Heart left ventricle (tissue), 16 donors: ENCODE measurements at regions not wholly inside any gene's neighbourhood (a gene's known extent, or its start where the extent isn't known, plus 50 kb on each side); places are given as distances from the start of the nearest gene placed in this dataset.

ENCODE experiments used
- ATAC-seq, 4 donors: fragments of 200-7000 bp; cut with Tn5 transposase; one replicate each; pipeline ENCODE4 v1.9.1; 2020 to 2022; ENCODE audit warnings: moderate library complexity in 4 of 4, mild to moderate bottlenecking in 3 of 4, moderate number of reproducible peaks in 1 of 4
- DNase-seq, 5 donors: peaks; one replicate each; pipeline ENCODE4 v3.0.0-alpha.2; 2020
- H3K27ac ChIP-seq, 12 donors: fragments of 200-600 bp; sonication (generic) in 4 of 12; one replicate each; pipeline versions ENCODE4 v1.5.0 to v1.8.0; 2016 to 2022; ENCODE audit warnings: mild to moderate bottlenecking in 2 of 12
- H3K27me3 ChIP-seq, 9 donors: fragments of 200-600 bp; sonication (generic) in 2 of 9; one replicate each; pipeline versions ENCODE4 v1.5.1 to v1.8.0; 2016 to 2022; ENCODE audit warnings: mild to moderate bottlenecking in 3 of 9
- H3K36me3 ChIP-seq, 9 donors: fragments of 200-600 bp; sonication (generic) in 2 of 9; one replicate each; pipeline versions ENCODE4 v1.5.0 to v1.8.0; 2018 to 2022; ENCODE audit warnings: mild to moderate bottlenecking in 2 of 9
- H3K4me1 ChIP-seq, 12 donors: fragments of 200-600 bp; sonication (generic) in 4 of 12; one replicate each; pipeline versions ENCODE4 v1.5.0 to v1.8.0; 2016 to 2022; ENCODE audit warnings: mild to moderate bottlenecking in 3 of 12
- H3K4me3 ChIP-seq, 12 donors: fragments of 200-600 bp; sonication (generic) in 4 of 12; one replicate each; pipeline versions ENCODE4 v1.5.0 to v1.8.0; 2017 to 2022; ENCODE audit warnings: mild to moderate bottlenecking in 9 of 12, moderate library complexity in 4 of 12
- H3K9me3 ChIP-seq, 12 donors: fragments of 200-600 bp; sonication (generic) in 4 of 12; one replicate each; pipeline versions ENCODE4 v1.5.0 to v1.8.0; 2016 to 2022; ENCODE audit warnings: mild to moderate bottlenecking in 1 of 12
- CTCF ChIP-seq, 12 donors: fragments of 200-600 bp; sonication (generic) in 4 of 12; IDR thresholded peaks; one replicate each; pipeline versions ENCODE4 v1.5.0 to v1.8.0; 2018 to 2022; ENCODE audit warnings: antibody characterized with exemption in 12 of 12, mild to moderate bottlenecking in 5 of 12
- POLR2A ChIP-seq, 2 donors: fragments of 450-650 bp; IDR thresholded peaks; one replicate each; pipeline ENCODE4 v1.6.1; 2017; ENCODE audit warnings: antibody characterized with exemption in 2 of 2, mild to moderate bottlenecking in 2 of 2, moderate library complexity in 2 of 2
- WGBS, 4 donors: extraction: QIAGEN DNeasy Blood & Tissue Kit in 2 of 4; methylation state at CpG; one replicate each; pipeline versions ENCODE4 v1.1.5 to v1.1.7; 2013 to 2018; 5-methylcytosine and 5-hydroxymethylcytosine counted together
- intact Hi-C, 10 donors: fragments of 100-400 bp; cut with DNase I; formaldehyde crosslinking; loops; one replicate each; pipeline versions ENCODE4 v1.11.1 to v1.14.2; 2022
- donor health status: ischemic (EF 13 %, LVEDD 7.1; RV severe dilation, severe dysfunction).
- donor health status: healthy with polysubstance abuse.
- donor health status: DM: no; HTN: yes; CAD: no.
- donor health status: DM: no; HTN: no; CAD: no.
- donor health status: ischemic (EF 25% LVEDD 6.9; RV normal size, moderate dysfunction).
- donor health status: ischemic (EF 25% LVEDD 5.7; RV mildly dilated, moderate dysfunction).
- donor health status: healthy.
- donor health status: DM: yes; HTN: yes; CAD: no.
- donor health status: ischemic (EF 35%, LVEDD 5.7; RV mildly dilated, moderate dysfunction).
- donor health status: nonischemic (EF 11% LVEDD 7.7; RV severe dilation, severe dysfunction).
- donor health status: DM: yes; HTN: yes; CAD: no.
- donor health status: PGD.
- donor health status: ischemic (EF 29% LVEDD 5.4; RV normal size, mild dysfunction).
- donor health status: nonischemic (EF 23%, LVEDD 6.1; RV moderate dilation, normal function).

DNA sequence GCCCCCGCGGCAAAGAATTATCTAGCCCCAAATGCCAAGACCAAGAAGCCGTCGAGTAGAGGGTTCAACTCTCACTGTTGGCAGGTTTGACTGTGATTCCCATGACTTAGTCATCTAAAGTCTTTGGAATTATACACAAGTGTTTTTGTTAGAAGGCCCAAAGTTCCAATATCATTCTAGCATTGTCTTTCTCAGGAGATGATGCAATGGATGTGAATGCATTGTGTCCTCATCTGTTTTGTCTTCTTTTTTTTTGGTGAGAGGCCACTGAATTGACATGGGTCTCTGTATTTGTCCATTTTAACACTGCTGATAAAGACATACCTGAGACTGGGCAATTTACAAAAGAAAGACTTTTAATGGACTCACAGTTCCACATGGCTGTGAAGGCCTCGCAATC is 290.5 kb upstream of the ZFP64 start:
- Histone ChIP-seq H3K36me3 (no peaks in the 10 kb centered on the region), H3K27ac (no peak overlapping the region), H3K4me3 (no peak overlapping the region), H3K4me1 (no peaks in the 10 kb centered on the region), H3K27me3 (no peaks in the 10 kb centered on the region), H3K9me3 (no peaks in the 10 kb centered on the region)
- ATAC-seq (no peak), DNase-seq (no peak)
- intact Hi-C loops, result no loop called here
- WGBS, 4 donors, result 82 to 97% (median 87%) methylated on average over 5 of the region's 5 CpGs
- no peak for TF ChIP-seq POLR2A (IDR thresholded peaks at IDR 0.05)
- TF ChIP-seq CTCF (IDR thresholded peaks at IDR 0.05), result no peak

- DNase-seq (no peak), ATAC-seq (no peak)
- intact Hi-C loops, result no loop called here
- no peak overlapping the region for H3K27ac ChIP-seq
- no peaks in the 10 kb centered on the region for H3K9me3 ChIP-seq
- 46 to 72% (median 53%) methylated on average over 3 of the region's 3 CpGs for WGBS, 4 donors
- no peaks in the 10 kb centered on the region for H3K36me3 ChIP-seq
- no peaks in the 10 kb centered on the region for H3K27me3 ChIP-seq
- no peak overlapping the region for H3K4me3 ChIP-seq
- TF ChIP-seq CTCF (IDR thresholded peaks at IDR 0.05) (no peak), POLR2A (IDR thresholded peaks at IDR 0.05) (no peak)
- H3K4me1 ChIP-seq, result no peaks in the 10 kb centered on the region
These were observed 289.9 kb upstream of the ZFP64 start for GRCh38 chr20:52481443-52481842.

DNA sequence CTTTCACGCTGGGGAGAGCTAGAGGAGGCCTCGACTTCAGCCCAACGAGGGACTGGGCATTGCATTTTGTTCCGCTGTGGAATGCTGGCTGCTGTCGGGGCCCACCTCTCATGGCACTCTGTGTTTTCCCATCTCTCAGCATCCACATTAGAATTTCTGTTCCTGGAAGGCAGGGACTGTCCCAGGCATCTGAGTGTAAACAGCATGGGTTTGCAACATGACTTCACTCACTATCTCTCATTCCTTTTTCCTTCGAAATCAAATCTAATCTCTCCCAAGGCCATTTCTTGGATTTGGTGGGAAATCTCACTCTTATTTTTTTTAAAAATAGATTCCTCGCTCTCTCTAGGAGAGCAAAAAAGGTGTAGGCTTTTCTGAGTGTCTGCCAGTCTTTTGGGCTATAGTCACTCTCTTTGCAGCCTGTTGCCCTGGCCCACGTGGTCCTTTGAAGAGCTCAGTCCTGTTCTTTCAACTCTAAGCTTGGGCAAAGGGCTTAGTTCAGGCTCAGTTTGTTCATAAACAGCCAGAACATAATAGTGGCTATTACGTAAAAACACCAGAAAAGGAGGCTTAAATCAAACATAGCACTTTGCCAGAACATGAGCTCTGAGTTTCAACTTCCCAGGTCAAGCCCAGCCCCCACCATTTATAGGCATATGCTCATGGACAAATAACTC is 284.6 kb upstream of the ZFP64 start:
- ATAC-seq (no peak), DNase-seq (no peak)
- 72 to 80% (median 73%) methylated on average over 9 of the region's 9 CpGs for WGBS, 4 donors
- no peak for TF ChIP-seq POLR2A (IDR thresholded peaks at IDR 0.05)
- no peak for TF ChIP-seq CTCF (IDR thresholded peaks at IDR 0.05)
- Histone ChIP-seq H3K9me3 (no peaks in the 10 kb centered on the region), H3K36me3 (no peaks in the 10 kb centered on the region), H3K27me3 (no peaks in the 10 kb centered on the region), H3K4me3 (no peak overlapping the region), H3K27ac (no peak overlapping the region), H3K4me1 (no peaks in the 10 kb centered on the region)
- intact Hi-C loops, result no loop called here

DNA sequence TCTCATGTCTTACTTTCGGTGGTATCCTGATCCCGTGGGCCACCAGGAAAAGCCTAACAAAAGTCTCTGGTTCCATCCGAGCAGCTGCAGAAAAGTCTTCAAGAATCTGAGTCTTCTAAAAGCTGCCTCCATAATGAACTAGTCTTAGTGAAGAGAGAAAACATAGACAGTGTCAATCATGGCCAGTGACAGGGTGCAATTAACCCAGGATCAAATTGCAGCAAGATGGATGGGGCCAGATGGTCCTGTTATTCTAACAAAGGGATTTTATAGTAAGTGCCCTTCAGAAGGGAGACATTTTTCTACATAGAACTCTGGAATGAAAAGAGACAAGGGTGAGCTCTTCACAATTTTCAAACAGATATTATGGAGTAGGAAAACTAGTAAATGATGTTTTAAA is 281.6 kb upstream of the ZFP64 start:
- Histone ChIP-seq H3K9me3 (no peaks in the 10 kb centered on the region), H3K27me3 (no peaks in the 10 kb centered on the region), H3K4me3 (no peak overlapping the region), H3K4me1 (no peaks in the 10 kb centered on the region), H3K27ac (no peak overlapping the region), H3K36me3 (no peaks in the 10 kb centered on the region)
- WGBS, 4 donors, result 64 to 75% (median 73%) methylated on average over 3 of the region's 3 CpGs
- intact Hi-C loops, result no loop called here
- no peak for DNase-seq
- ATAC-seq, result no peak
- TF ChIP-seq POLR2A (IDR thresholded peaks at IDR 0.05) (no peak), CTCF (IDR thresholded peaks at IDR 0.05) (no peak)
